Coronary artery (tissue), 2 donors: ENCODE measurements at regions not wholly inside any gene's neighbourhood (a gene's known extent, or its start where the extent isn't known, plus 50 kb on each side); places are given as distances from the start of the nearest gene placed in this dataset.

ENCODE experiments used
- DNase-seq: peaks from one replicate; pipeline ENCODE4 v3.0.0-alpha.2; 2017; ENCODE audit warnings: low spot score
- H3K27ac ChIP-seq, 2 donors: fragments of 200-600 bp; sonication (generic); one replicate each; pipeline ENCODE4 v1.5.1; 2016 to 2019
- H3K4me3 ChIP-seq: fragments of 200-600 bp; sonication (generic); 2 replicates; pipeline ENCODE4 v1.5.1; 2016; ENCODE audit warnings: mild to moderate bottlenecking, moderate library complexity
- TF ChIP-seq, protein P1 (sequence below): fragments of 200-600 bp; sonication (generic); IDR thresholded peaks from one replicate; pipeline ENCODE4 v1.5.1; 2019; ENCODE audit warnings: antibody characterized with exemption

DNA sequence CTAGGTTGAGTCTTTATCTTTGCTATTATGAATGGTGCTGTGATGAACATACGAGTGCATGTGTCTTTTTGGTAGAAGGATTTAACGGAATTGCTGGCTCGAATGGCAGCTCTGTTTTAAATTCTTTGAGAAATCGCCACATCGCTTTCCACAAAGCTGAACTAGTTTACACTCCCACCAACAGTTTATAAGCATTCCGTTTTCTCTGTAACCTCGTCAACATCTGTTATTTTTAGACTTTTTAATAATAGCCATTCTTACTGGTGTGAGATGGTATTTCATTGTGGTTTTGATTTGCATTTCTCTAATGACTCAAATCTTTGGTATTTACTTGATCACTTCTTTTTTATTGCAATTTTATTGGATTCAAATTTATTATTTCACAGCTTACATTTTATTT, 117.4 kb upstream of the HDGFL1 start:
- TF ChIP-seq, protein P1, sequence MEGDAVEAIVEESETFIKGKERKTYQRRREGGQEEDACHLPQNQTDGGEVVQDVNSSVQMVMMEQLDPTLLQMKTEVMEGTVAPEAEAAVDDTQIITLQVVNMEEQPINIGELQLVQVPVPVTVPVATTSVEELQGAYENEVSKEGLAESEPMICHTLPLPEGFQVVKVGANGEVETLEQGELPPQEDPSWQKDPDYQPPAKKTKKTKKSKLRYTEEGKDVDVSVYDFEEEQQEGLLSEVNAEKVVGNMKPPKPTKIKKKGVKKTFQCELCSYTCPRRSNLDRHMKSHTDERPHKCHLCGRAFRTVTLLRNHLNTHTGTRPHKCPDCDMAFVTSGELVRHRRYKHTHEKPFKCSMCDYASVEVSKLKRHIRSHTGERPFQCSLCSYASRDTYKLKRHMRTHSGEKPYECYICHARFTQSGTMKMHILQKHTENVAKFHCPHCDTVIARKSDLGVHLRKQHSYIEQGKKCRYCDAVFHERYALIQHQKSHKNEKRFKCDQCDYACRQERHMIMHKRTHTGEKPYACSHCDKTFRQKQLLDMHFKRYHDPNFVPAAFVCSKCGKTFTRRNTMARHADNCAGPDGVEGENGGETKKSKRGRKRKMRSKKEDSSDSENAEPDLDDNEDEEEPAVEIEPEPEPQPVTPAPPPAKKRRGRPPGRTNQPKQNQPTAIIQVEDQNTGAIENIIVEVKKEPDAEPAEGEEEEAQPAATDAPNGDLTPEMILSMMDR: no peak
- DNase-seq: no peak
- H3K27ac ChIP-seq: no peak overlapping the region
- no peak overlapping the region for H3K4me3 ChIP-seq

DNA sequence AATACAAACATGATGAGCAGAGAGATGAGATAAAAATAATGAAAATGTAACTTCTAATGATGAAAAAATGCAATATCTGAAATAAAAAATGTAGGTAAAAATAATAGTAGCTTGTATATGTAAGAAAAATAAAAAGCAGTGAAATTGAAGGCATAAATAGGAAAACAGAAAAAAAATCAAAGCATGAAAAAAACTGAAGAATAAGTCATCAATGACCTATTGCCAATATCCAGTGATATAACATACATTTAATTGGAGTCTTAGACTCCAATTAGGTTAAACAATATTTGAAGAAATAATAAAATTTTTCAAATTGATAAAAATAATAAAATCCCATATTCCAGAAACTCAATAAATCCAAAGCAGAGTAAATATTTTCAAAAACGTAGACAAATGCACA, 114.0 kb upstream of the HDGFL1 start:
- H3K4me3 ChIP-seq: no peak overlapping the region
- TF ChIP-seq, protein P1: no peak
- no peak for DNase-seq
- no peak overlapping the region for H3K27ac ChIP-seq

DNA sequence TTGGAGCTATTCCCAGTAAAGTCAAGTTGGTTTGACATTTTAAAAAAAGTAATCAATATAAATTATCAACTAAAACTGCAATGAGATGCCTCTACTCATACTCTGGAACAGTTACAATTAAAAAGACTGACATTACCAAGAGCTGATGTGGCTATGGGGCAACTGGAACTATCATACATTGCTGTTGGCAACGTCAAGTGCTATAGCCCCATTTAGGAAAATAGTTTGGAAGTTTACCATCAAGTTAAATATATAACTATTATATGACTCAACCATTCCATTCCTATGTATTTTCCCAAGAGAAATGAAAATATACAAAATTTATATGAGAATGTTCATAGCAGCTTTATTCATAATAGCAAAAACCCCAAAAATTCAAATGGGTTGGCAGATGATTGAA, 111.4 kb upstream of the HDGFL1 start:
- Histone ChIP-seq H3K27ac (no peak overlapping the region), H3K4me3 (no peak overlapping the region)
- TF ChIP-seq, protein P1: no peak
- no peak for DNase-seq

DNA sequence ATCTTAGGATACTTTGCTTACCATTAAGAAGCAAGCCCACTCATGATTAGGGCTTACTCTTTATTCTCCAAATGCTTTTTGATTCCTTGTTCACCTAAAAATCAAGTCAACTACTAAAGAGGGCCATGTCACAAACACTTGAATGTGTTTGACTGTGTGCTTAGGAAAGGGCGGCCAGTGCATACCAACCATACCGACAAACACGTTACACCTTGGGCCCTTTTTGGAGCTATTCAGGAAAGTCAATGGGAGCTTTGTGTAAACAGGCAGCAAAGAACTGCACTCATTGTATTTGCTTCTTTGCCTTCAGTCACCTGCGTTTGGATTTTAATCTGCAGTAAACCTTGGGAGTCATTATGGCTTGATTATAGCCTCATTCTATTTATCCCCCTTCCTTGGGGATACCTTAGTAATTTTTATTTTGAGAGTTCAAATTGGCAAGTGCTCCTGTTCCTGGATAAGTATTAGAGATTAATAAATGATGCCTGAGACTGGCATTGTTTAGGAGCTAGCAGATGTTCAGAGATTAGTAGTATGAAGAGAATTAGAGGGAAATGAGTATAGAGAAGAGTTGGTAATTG, 102.6 kb upstream of the HDGFL1 start:
- Histone ChIP-seq H3K4me3 (no peak overlapping the region), H3K27ac (no peak overlapping the region)
- TF ChIP-seq, protein P1: no peak
- DNase-seq: no peak

DNA sequence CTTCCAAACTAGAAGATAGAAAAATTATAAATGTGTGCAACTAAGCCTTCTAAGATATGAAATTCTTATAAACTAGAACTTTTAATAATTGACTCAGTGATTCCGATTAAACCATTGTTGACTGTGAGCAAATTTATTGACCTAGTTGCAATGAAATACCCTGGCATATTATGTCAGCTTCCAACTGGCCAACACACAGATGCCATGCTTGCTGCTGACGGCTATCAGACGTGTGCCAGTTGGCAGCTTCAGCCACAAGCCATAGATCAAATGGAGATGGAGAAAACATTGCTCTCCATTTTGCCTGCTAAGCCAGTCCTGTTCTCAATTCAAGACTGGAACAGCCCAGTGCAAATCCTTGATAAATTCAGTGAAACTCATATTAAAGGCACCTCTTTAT, 101.7 kb upstream of the HDGFL1 start:
- DNase-seq: no peak
- Histone ChIP-seq H3K27ac (no peak overlapping the region), H3K4me3 (no peak overlapping the region)
- TF ChIP-seq, protein P1: no peak

DNA sequence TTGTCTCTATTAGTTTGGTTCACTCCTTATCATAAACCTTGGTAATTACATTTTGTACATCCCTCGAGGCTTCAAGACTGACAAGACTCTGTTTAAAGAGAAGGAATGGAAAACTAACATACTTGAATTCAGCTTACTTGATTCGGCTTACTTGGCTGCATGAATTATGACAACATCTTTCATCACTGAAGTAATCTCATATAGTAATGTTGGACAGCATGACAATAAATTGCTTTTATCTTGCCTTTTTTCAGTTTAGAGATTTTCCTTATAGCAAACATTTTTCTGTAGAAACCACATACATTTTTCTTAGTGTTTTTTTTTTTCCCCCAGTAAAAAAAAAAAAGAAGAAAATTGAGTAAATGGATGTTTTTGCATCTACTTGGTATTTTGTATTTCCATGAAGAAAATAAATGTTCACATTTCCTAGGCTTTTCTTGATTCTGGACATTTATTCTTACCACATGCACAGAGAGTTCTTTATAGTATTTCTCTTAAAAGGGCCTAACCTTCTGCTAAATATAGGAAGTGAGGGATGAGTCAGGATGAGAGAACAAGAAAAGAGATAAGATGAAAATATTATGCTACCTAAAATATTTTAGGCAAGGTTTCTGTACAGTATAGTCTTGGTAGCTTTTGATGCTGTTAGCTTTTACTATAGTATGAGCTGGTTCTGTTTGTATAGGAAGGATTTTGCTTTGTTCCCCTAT, 101.0 kb upstream of the HDGFL1 start:
- DNase-seq: no peak
- Histone ChIP-seq H3K27ac (no peak overlapping the region), H3K4me3 (no peak overlapping the region)
- TF ChIP-seq, protein P1: no peak
